C4-2B (cell line): ENCODE measurements at regions not wholly inside any gene's neighbourhood (a gene's known extent, or its start where the extent isn't known, plus 50 kb on each side); places are given as distances from the start of the nearest gene placed in this dataset.
A peak's percentile ranks its signal among the peaks of the same experiment; 100 is the strongest.

Source experiments
- H3K27ac ChIP-seq: fragments of 450-650 bp; 2 replicates; pipeline ENCODE4 v1.5.1; 2017
- ZFX ChIP-seq: fragments of 450-650 bp; IDR thresholded peaks from 2 replicates; pipeline ENCODE4 v1.6.1; 2017
- TF ChIP-seq, protein P1 (sequence below): fragments of 450-650 bp; conservative IDR thresholded peaks from 2 replicates; pipeline ENCODE4 v1.5.1; 2017; ENCODE audit warnings: mild to moderate bottlenecking

GRCh38 chr6:111995404-111995803, 58.5 kb upstream of the CCN6 start:
- no peak for TF ChIP-seq ZFX
- TF ChIP-seq, protein P1, sequence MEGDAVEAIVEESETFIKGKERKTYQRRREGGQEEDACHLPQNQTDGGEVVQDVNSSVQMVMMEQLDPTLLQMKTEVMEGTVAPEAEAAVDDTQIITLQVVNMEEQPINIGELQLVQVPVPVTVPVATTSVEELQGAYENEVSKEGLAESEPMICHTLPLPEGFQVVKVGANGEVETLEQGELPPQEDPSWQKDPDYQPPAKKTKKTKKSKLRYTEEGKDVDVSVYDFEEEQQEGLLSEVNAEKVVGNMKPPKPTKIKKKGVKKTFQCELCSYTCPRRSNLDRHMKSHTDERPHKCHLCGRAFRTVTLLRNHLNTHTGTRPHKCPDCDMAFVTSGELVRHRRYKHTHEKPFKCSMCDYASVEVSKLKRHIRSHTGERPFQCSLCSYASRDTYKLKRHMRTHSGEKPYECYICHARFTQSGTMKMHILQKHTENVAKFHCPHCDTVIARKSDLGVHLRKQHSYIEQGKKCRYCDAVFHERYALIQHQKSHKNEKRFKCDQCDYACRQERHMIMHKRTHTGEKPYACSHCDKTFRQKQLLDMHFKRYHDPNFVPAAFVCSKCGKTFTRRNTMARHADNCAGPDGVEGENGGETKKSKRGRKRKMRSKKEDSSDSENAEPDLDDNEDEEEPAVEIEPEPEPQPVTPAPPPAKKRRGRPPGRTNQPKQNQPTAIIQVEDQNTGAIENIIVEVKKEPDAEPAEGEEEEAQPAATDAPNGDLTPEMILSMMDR = no peak
- no peak overlapping the region for H3K27ac ChIP-seq

DNA sequence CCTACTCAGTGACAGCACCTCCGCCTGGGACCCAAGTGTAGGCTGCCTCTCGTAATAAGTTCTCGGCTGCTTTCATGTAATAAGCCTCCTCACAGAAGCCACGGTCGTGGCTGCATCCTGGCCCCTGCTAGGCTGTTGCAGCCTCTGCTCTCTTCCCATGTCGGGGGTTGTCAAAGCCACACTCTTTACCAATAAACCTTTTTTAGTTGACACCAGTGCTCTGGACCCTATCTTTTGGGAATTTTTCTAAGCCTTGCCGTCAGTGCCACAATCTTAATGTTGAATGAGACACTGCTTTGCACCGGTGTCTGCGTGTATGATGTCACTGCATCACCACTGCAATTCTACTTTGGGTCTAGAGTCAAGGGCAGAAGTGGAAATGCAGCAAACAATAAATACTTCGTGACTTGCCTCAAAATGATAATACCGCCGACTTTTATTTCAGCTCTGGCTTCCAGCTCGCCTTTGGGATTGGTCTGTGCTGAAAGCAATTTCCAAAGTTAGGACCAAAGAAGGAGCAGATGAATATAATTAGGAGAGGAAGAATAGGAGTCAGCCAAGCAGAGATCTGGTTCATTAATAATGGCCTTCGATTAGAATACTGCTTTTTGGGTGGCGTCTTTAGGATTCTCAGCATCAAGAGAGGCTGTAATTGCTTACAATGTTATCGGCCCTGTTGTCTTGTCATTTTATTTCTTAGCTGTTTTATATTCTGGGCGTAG, 57.6 kb upstream of the CCN6 start:
- no peak overlapping the region for H3K27ac ChIP-seq
- TF ChIP-seq ZFX = no peak
- TF ChIP-seq, protein P1 = no peak

DNA sequence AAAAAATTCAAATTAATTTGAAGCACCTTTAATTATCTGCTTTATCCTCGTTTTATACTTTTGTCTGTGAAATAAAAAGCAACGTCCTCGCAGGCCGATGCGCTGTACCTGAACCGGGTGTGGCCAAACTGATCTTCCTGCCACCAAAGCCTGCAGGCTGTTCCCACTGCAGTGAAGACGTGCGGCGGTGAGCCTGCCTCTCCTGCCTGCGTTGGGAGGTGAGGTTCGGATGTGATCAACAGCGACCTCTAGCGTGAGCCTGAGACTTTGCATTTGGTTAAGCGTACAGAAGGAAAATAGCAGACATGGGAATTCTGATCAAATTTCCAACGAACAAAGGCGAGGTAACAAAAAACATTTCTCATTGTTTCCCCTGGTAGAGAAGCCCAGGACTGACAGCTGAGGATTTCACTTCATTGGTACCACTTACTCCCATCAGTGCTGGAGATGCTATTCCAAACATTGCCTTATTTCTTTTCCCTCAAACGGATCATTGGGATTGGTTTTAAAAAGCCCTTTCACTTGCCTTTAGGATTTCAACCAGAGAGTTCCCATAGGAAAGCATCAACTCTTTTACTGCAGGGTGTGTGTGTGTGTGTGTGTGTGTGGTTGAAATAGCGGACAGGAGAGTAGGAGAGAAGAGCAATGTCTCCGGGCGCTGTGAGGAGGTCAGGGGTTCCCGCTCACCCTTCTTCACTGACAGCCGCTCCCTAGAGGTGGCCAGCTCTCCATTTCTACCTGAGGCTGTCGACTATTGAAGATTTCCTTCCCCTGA, 56.6 kb upstream of the CCN6 start:
- TF ChIP-seq ZFX = no peak
- TF ChIP-seq, protein P1 = peak; percentile 88
- no peak overlapping the region for H3K27ac ChIP-seq

GRCh38 chr6:111997853-111998208, 56.1 kb upstream of the CCN6 start:
- no peak for TF ChIP-seq ZFX
- TF ChIP-seq, protein P1 = no peak
- H3K27ac ChIP-seq = no peak overlapping the region

DNA sequence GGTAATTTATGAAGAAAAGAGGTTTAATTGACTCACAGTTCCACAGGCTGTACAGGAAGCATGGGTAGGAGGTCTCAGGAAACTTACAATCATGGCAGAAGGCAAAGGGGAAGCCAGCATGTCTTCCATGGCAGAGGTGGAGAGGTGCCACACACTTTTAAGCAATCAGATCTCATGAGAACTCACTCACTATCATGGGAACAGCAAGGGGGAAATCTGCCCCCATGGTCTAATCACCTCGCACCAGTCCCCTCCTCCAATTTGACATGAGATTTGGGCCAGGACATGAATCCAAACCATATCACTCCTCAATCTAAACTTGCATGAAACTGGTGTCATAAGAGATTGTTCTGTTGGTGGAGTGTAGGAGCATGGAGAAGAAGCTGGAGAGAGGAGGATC, 51.6 kb upstream of the CCN6 start:
- TF ChIP-seq ZFX = no peak
- TF ChIP-seq, protein P1 = no peak
- H3K27ac ChIP-seq = no peak overlapping the region
